Osteocyte (in vitro differentiated cells): ENCODE measurements at regions not wholly inside any gene's neighbourhood (a gene's known extent, or its start where the extent isn't known, plus 50 kb on each side); places are given as distances from the start of the nearest gene placed in this dataset.
"Not testable (repeated sequence)": the region's sequence is repeated elsewhere in the genome, so short reads cannot be mapped to it uniquely, and the experiment has no call there.

ENCODE experiments used
- DNase-seq: peaks from one replicate; pipeline ENCODE4 v3.0.0; 2021; ENCODE audit warnings: mixed read lengths; ENCODE audit not compliant: unreplicated experiment; ENCODE audit errors: extremely low spot score
- H3K27ac Mint-ChIP-seq: one replicate; pipeline ENCODE4 v1.8.0; 2021; ENCODE audit warnings: mild to moderate bottlenecking, mixed read lengths; ENCODE audit not compliant: unreplicated experiment
- H3K27me3 Mint-ChIP-seq: one replicate; pipeline ENCODE4 v1.8.0; 2021; ENCODE audit warnings: mixed read lengths; ENCODE audit not compliant: unreplicated experiment
- H3K36me3 Mint-ChIP-seq: one replicate; pipeline ENCODE4 v1.8.0; 2021; ENCODE audit warnings: mixed read lengths; ENCODE audit not compliant: unreplicated experiment
- H3K4me1 Mint-ChIP-seq: one replicate; pipeline ENCODE4 v1.8.0; 2021; ENCODE audit warnings: mixed read lengths; ENCODE audit not compliant: unreplicated experiment
- H3K4me3 Mint-ChIP-seq: one replicate; pipeline ENCODE4 v1.8.0; 2021; ENCODE audit warnings: mild to moderate bottlenecking, moderate library complexity, mixed read lengths; ENCODE audit not compliant: unreplicated experiment
- H3K9me3 Mint-ChIP-seq: one replicate; pipeline ENCODE4 v1.8.0; 2021; ENCODE audit warnings: mixed read lengths; ENCODE audit not compliant: unreplicated experiment
- CTCF ChIP-seq: fragments of 200-600 bp; sonication (generic); IDR thresholded peaks from 2 replicates; pipeline ENCODE4 v1.5.0; 2021; ENCODE audit warnings: antibody characterized with exemption, mild to moderate bottlenecking, moderate library complexity

- Mint-ChIP-seq H3K27ac (peak overlapping the region; percentile 44), H3K36me3 (peaks cover 35% of the 10 kb centered on the region), H3K4me1 (peaks cover 14% of the 10 kb centered on the region)
- H3K4me3 Mint-ChIP-seq, H3K27me3 Mint-ChIP-seq, H3K9me3 Mint-ChIP-seq, DNase-seq: not testable (repeated sequence)
These were observed 63.8 kb downstream of the CLEC18A start for GRCh38 chr16:70014915-70015314.

- Mint-ChIP-seq H3K36me3 (peaks cover 43% of the 10 kb centered on the region), H3K4me1 (peaks cover 14% of the 10 kb centered on the region)
- H3K27me3 Mint-ChIP-seq, H3K9me3 Mint-ChIP-seq, H3K27ac Mint-ChIP-seq, H3K4me3 Mint-ChIP-seq, DNase-seq: not testable (repeated sequence)
These were observed 65.6 kb downstream of the CLEC18A start for GRCh38 chr16:70016751-70017150.

DNA sequence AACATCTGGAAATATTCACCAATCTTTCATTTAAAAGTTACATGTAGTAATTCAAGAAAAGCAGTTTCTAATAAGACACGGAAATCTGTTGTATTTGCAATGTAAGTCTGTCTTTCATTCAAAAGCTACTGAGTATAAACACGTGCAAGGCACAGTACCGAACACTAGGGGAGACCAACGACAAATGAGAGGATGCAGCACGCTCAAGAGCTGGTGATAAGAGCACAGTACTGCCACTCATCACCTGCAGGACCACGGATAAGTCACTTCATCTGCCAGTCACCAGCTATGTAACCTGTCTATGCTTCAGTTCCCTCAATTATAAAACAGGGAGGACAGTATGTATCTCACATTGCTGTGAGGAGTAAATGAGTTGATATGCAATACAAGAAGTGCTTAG, 67.1 kb downstream of the CLEC18A start:
- peak; percentile 16 for TF ChIP-seq CTCF
- Mint-ChIP-seq H3K27ac (no peak overlapping the region), H3K27me3 (no peaks in the 10 kb centered on the region), H3K36me3 (peaks cover 36% of the 10 kb centered on the region), H3K9me3 (no peaks in the 10 kb centered on the region), H3K4me1 (peaks cover 11% of the 10 kb centered on the region), H3K4me3 (no peak overlapping the region)
- no peak for DNase-seq

GRCh38 chr16:70023207-70023606, 72.1 kb downstream of the CLEC18A start:
- Mint-ChIP-seq H3K27ac (peak overlapping the region; percentile 75), H3K4me1 (peaks cover 14% of the 10 kb centered on the region), H3K36me3 (peaks cover 29% of the 10 kb centered on the region)
- not testable (repeated sequence) for H3K9me3 Mint-ChIP-seq, DNase-seq, H3K4me3 Mint-ChIP-seq, H3K27me3 Mint-ChIP-seq

- H3K9me3 Mint-ChIP-seq, DNase-seq, H3K4me3 Mint-ChIP-seq, H3K27me3 Mint-ChIP-seq: not testable (repeated sequence)
- Mint-ChIP-seq H3K36me3 (peaks cover 29% of the 10 kb centered on the region), H3K4me1 (peaks cover 14% of the 10 kb centered on the region), H3K27ac (peak overlapping the region; percentile 54)
These were observed 72.8 kb downstream of the CLEC18A start for GRCh38 chr16:70023956-70024355.

GRCh38 chr16:70026165-70026854, 75.2 kb downstream of the CLEC18A start:
- Mint-ChIP-seq H3K36me3 (peaks cover 33% of the 10 kb centered on the region), H3K27ac (peak overlapping the region; percentile 86), H3K4me1 (peaks cover 14% of the 10 kb centered on the region)
- H3K9me3 Mint-ChIP-seq, H3K4me3 Mint-ChIP-seq, DNase-seq, H3K27me3 Mint-ChIP-seq: not testable (repeated sequence)

DNA sequence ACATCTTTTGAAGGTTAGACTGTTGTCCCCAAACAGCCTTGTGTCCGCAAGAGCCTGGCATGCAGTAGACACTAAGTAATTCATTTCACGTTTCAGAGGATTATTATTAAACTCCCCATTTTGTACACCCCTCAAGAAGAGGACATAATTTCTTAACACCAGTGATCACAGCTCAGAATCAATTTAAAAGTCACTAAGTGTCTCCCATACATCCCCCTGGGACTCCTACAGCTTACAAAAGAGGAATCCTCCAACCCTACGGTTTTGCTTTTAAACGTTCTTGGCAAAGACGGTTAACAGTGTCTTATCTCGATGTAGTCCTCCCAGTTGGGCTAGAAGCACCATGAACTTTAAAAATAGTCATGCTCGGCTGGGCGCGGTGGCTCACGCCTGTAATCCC, 81.2 kb upstream of the PDPR start:
- H3K27me3 Mint-ChIP-seq, H3K4me1 Mint-ChIP-seq: not testable (repeated sequence)
- H3K36me3 Mint-ChIP-seq: peaks cover 31% of the 10 kb centered on the region

DNA sequence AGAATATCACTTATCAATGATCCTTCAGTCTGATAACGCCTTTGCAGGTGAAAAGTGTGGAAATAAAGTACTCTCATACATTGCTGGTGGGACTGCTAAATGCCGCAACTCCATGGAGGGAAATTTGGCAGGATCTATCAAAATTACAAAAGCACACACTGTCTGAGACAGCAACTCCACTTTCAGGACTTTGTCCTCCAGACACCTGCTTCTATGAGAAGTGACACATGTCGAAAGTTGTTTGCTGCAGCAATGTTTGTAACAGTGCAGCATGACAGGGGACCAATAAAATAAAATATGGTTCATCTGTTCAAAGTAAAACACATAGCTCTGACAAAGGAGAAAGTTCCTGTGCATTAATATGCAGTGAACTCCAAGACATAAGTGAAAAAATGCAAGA, 76.2 kb upstream of the PDPR start:
- not testable (repeated sequence) for H3K9me3 Mint-ChIP-seq, H3K4me1 Mint-ChIP-seq, H3K4me3 Mint-ChIP-seq, H3K27ac Mint-ChIP-seq, DNase-seq, H3K27me3 Mint-ChIP-seq
- peaks cover 19% of the 10 kb centered on the region for H3K36me3 Mint-ChIP-seq

More for the DNA sequence above, 81.2 kb upstream of the PDPR start:
- not testable (repeated sequence) for H3K9me3 Mint-ChIP-seq, DNase-seq, H3K4me3 Mint-ChIP-seq, H3K27ac Mint-ChIP-seq

DNA sequence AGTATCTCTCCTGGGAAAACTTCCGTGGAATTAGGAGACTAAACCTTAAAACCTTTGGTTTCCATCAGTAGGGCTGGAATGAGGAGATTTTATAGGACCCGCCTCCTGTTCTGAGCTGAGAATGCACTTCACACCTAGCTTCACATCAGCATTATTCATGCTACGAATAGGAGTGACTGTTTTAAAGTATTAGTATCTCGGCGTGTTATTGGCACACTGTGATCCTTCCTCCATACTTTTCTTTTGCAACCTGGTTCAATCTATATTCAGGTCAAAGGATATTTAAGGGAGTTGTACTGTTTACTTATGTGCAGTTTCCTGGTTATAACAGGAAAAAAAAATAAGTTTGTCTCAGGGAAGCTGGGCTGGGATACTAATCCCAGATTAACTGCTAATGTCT, 73.6 kb upstream of the PDPR start:
- H3K36me3 Mint-ChIP-seq: peaks cover 10% of the 10 kb centered on the region
- DNase-seq, H3K27me3 Mint-ChIP-seq, H3K27ac Mint-ChIP-seq, H3K9me3 Mint-ChIP-seq, H3K4me3 Mint-ChIP-seq: not testable (repeated sequence)
- H3K4me1 Mint-ChIP-seq: peaks cover 11% of the 10 kb centered on the region

- Mint-ChIP-seq H3K27ac (peak overlapping the region; percentile 10), H3K4me1 (peaks cover 11% of the 10 kb centered on the region)
- DNase-seq, H3K9me3 Mint-ChIP-seq, H3K4me3 Mint-ChIP-seq, H3K36me3 Mint-ChIP-seq, H3K27me3 Mint-ChIP-seq: not testable (repeated sequence)
These were observed 70.5 kb upstream of the PDPR start for GRCh38 chr16:70043538-70044067.

DNA sequence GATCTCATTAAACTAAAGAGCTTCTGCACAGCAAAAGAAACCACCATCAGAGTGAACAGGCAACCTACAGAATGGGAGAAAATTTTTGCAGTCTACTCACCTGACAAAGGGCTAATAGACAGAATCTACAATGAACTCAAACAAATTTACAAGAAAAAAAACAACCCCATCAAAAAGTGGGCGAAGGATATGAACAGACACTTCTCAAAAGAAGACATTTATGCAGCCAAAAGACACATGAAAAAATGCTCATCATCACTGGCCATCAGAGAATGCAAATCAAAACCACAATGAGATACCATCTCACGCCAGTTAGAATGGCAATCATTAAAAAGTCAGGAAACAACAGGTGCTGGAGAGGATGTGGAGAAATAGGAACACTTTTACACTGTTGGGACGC, 67.6 kb upstream of the PDPR start:
- H3K4me1 Mint-ChIP-seq: peaks cover 11% of the 10 kb centered on the region
- not testable (repeated sequence) for H3K9me3 Mint-ChIP-seq, DNase-seq, H3K4me3 Mint-ChIP-seq, H3K27ac Mint-ChIP-seq, H3K36me3 Mint-ChIP-seq, H3K27me3 Mint-ChIP-seq
